GM21515 (cell line): ENCODE measurements at regions not wholly inside any gene's neighbourhood (a gene's known extent, or its start where the extent isn't known, plus 50 kb on each side); places are given as distances from the start of the nearest gene placed in this dataset.
"Not testable (repeated sequence)": the region's sequence is repeated elsewhere in the genome, so short reads cannot be mapped to it uniquely, and the experiment has no call there.

Experiments used
- ATAC-seq: cut with Tn5 transposase; IDR thresholded peaks from one replicate; pipeline ENCODE4 v1.9.1; 2021; ENCODE audit not compliant: unreplicated experiment

DNA sequence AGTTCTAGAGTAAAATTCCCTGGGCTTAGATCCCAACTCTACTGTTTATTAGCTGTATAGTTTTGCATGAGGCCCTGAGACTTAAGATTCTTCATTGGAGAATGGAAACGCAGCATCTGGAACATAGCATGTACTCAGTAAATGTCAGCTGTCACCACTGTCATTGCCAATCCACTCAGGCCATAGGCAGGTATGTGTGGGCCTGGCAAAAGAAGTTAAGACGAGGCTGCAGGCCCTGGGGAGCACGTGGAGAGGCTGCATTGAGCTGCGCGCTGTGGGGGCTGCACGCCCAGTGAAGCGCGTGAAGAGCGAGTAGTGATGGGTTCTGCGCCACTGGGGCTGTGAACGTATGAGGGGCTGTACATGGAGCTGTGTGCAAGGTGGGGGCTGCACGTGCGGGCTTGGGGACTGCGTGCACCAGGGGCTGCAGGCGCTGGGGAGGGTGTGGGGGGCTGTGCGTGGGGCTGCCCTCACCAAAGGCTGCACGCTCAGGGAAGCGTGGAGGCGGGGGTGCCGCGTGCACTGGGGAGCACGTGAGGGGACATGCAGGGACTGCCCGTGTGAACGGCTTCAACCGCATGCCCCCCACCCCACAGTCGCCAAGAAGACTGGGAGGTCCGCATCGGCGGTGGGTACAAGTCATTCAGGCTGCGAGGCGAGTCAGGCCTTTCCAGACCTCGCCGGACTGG lies 85.5 kb downstream of the PRR15 start:
- ATAC-seq = no peak

DNA sequence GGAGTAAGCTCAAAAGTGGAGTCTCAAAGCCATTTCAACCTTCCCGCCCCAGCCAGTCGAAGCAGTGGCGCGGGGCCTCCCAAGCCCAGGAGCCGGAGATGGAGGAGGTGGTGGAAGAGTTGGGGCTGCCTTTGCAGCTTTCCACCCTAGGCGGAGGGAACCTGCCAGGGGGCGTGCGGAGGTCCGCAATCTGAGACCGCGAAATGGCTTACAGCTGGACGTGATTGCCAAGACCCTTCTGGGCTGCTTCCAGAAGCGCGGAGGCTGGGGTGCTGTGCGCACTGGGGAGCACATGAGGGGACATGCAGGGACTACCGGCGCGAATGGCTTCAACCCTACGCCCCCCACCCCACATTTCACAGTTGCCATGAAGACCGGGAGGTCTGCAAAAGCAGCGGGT lies 86.2 kb downstream of the PRR15 start:
- ATAC-seq = no peak

DNA sequence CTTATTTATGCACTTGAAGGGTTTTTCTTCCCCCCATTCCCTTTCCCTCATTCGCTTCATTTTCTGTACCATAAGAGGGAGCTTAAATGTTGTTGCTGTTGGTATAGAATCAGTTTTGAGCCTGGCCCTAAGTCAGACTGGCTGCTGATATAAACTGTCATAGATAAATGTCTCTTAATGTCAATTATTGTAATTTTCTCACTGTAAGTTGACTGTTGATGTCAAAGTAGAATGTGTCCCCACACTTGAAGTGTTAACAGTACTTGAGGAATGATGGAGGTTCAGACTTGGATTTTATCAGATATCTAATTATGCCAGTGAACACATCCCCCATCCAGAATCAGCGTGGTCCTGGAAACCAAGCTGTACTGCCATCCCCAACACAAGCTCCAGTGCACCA lies 87.8 kb downstream of the PRR15 start:
- ATAC-seq = no peak

DNA sequence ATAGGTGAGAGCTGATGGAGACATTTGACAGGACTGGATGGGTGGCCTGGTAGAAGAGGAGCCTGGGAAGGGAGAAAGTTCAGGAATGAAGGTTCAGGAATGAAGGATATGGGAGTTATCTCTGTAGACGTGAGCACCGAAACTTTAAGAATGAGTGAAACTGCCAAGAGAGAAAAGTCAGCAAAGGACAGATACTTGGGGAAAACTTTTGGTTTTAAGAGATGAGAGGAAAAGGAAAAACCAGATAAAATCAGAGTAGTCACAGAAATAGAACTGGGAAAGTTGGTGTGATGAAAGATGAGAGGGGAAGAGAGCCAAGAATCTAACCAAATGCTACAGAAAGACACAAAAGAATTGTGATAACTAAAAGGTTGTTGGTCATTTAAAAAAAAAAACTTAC lies 88.9 kb downstream of the PRR15 start:
- ATAC-seq = no peak

DNA sequence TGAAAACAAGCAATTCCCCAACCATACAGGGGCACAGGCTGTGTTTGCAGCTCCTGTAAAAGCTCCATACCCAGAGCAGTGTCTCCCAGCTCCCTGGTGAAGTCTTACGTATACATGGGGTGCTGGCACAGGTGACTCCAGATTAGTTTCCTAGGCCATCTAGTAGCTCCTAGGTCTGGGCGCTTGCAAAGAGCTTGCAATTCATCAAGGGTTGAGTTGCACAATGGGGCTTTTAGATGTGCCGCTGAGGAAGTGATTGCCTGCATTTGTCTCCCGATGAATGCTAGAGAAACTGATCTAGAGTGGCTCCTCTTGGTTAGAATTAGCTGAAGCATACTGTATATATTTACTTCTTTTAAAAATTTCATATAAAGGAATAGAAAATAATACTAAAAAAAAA lies 90.7 kb downstream of the PRR15 start:
- ATAC-seq = not testable (repeated sequence)

DNA sequence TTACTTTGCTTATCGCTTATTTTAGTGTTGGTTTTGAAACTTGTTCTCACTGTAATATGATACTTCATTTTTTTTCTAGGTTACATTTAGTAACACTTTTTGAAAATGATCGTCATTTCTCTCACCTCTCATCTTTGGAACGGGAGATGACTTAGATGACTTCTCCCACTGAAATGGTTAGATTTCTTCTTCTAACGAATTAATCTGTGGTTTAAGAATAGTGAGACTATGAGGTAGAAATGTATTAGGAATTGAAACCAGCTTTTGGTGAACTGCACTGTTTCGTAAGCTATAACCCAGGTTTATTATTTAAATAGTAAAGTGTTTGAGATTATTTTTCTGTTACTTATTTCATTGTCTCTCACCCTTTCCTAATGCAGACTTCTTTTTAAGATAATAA lies 93.7 kb downstream of the PRR15 start:
- no peak for ATAC-seq

DNA sequence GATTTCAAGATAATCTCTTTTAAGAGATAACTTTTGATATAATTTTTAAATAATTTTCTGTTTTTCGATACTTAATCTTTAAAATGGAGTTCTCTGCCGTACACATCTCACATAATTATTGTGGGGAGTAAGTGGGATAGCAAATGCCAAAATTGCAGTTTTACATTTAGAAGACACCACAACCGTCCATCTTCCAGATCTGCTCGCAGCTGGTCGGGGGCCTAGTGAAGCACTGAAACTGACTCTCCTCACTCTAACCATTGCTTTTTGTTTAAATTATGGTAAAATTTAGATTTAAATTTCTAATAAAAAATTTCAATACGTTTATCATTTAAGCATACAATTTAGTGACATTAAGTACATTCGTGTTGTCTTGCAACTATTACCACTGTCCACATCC lies 94.2 kb downstream of the PRR15 start:
- no peak for ATAC-seq

DNA sequence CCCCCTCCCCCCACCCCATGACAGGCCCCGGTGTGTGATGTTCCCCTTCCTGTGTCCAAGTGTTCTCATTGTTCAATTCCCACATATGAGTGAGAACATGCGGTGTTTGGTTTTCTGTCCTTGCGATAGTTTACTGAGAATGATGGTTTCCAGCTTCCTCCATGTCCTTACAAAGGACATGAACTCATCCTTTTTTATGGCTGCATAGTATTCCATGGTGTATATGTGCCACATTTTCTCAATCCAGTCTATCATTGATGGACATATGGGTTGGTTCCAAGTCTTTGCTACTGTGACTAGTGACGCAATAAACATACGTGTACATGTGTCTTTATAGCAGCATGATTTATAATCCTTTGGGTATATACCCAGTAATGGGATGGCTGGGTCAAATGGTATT lies 95.6 kb downstream of the PRR15 start:
- not testable (repeated sequence) for ATAC-seq

DNA sequence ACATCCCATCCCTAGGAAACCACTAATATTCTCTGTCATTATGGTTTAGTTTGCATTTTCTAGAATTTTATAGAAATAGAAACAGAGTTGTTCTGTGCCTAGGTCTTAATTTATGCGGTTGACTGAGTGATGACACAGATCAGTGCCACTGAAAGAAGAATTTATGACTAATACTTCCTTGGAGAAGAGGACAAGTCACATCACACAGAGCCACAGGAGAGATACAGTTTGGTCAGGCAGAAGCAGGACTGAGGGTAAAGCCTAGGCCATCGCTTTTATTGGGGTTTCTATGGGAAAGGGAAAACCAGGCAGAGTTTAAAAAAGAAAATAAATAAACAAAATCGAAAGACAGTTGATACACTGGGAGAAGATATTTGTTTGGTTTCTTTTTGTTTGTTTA lies 99.3 kb downstream of the PRR15 start:
- ATAC-seq = not testable (repeated sequence)

DNA sequence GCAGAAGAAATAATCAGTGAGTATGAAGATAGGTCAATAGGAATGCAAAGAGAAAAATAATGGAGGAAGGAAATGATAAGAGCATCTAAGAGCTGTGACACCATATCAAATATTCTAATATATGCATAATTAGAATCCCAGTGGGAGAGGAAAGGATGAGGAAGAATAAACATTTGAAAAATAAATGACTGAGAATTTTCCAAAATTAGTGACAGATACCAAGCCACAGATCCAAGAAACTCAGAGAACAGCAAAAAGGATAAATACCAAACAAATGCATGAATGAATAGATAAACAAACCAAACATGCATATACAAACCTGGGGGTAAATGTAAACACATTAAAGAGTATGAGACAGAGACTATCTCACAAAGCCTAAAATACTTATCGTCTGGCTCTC lies 101.4 kb downstream of the PRR15 start:
- not testable (repeated sequence) for ATAC-seq

DNA sequence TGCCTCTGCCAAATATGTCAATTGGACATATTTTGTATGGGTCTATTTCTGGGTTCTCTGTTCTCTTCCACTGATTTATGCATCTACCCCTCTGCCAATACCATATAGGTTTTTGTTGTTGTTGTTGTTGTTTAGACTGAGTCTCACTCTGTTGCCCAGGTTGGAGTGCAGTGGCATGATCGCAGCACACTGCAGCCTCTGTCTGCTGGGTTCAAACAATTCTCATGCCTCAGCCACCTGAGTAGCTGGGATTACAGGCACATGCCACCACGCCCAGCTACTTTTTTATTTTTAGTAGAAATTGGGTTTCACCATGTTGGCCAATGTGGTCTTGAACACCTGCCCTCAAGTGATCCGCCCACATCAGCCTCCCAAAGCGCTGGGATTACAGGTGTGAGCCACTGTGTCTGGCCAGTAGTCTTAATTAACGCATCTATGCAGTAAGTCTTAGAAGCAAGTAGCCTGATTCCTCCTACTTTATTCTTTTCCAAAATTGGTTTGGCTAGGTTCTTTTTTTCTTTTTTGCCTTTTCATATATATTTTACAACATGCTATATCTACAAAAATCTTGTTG lies 103.5 kb downstream of the PRR15 start:
- not testable (repeated sequence) for ATAC-seq

DNA sequence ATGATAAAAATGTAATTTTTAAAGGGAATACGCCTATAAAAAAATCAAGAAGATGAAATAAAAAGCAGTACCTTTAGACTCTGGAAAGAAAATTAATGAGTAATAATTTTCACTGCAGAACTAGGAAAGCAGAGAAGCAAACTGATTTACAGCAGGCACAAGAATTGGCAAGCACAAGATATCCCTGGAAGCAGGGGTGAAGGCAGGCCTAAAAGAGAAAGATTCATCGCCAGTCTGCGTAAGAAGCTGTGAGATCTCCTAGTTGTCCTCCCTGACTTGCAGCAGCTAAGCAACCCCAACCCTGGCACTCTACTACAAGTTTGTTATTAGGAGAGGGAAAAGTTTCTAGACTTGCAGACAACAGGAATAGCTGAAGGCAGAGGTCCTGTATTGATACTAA lies 107.7 kb downstream of the PRR15 start:
- ATAC-seq = not testable (repeated sequence)

DNA sequence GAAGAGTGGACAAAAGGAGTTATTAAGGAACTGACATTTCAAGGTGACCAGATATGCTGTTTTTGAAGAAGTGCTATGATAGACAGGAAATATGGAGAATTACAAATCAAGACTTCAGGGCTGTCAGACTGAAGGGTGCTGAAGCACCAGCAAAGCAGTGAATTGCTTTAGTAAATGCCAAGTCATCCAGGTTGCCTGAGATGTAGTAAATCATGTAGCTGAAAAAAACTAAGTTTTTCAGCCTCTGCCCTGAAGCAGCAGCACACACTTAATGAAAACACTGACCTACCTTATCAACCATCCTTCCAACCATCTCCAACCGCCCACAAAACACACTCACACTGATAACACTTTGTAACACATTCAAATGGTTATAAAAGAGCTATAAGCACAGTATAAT lies 110.0 kb downstream of the PRR15 start:
- ATAC-seq = not testable (repeated sequence)

DNA sequence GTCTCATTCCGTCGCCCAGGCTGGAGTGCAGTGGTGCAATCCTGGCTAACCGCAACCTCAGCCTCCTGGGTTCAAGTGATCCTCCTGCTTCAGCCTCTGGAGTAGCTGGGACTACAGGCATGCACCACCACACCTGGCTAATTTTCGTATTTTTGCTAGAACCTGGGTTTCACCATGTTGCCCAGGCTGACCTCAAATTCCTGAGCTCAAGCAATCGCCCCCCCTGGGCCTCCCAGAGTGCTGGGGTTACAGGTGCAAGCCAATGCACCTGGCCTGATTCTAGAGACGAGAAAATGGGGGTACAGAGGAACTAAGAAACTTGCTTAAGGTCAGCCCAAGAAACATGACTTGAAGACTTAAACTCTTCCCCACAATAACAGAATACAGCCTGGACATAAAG lies 111.0 kb downstream of the PRR15 start:
- not testable (repeated sequence) for ATAC-seq

DNA sequence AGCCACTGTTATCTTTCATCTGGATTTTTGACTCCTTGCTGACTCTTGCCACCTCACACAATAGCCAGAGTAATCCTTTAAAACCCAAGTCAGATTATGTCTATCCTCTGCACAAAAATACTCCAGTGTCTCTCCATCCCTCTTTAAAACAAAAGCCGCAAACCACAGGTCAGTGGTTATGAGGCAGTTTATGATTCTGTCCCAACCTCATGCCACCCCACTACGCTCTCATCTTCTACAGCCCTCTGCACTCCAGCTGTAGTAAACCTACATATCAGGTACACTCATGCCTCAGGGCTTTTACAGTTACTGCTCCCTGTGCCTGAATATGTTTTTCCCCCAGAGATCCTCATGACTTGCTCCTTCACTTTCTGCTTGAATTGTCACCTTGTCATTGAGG lies 113.6 kb downstream of the PRR15 start:
- not testable (repeated sequence) for ATAC-seq

DNA sequence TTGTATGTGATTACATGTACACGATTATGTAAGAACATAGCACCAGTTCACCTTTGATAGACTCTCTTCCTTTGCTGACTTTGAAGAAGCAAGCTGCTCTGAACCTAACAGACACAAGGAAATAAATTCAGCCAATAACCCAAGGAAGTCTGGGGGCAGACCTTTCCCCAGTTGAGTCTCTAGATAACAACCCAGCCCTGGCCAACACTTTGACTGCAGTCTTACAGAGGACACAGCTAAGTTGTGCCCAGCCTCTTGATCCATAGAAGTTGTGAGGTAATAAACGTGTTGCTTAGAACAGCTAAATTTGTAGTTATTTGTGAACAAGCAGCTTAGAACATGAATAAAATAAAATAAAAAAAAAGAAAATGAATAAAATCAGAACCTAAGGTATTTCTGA lies 116.3 kb downstream of the PRR15 start:
- ATAC-seq = not testable (repeated sequence)

DNA sequence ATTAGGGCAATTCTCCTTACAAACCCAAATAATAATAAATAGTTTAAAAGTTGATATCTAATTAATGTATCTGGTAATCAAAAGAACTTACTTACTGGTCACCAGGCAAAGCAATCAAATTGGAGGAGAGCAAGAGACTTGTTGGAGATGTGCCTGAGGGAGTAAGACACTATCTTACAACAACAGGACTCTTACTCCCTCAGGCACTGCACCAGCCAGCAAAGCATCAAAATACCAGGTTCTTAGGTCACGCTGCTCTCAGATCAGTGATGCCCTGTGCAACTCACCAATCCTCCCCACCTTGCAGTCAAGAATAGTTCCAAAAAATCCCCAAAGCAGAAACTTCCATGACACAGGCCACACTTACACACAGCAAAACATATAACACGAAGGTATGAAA lies 117.0 kb downstream of the PRR15 start:
- ATAC-seq = not testable (repeated sequence)

DNA sequence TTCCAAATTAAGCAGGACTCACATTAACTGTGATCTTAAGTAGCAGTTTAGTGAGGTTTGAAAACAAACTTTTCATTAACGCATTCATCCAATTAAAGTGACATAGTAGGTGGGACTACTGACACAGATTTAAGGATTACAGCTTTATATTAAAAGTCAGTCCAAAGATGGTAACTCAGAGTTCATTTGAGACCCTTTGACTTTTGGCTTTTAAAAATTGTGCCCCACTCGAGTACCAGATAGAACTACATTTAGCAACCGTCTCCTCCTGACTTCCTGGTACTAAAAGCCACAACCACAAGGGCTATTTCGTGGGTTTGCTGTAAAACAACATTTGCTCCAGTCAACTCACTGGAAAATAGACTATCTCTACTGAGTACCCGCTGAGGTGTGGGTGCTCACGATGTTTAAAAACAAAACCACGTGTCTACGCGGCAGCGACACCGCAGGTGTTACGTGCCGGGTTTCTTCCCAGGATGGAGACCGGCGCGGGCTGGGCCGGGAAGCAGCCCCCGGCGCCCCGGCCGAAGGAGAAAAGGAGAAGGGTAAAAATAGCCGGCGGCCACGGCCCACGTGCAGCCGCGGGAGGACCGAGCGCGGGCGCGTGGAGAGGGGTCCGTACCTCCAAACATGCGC lies 120.6 kb downstream of the PRR15 start:
- ATAC-seq = peak; percentile 39

DNA sequence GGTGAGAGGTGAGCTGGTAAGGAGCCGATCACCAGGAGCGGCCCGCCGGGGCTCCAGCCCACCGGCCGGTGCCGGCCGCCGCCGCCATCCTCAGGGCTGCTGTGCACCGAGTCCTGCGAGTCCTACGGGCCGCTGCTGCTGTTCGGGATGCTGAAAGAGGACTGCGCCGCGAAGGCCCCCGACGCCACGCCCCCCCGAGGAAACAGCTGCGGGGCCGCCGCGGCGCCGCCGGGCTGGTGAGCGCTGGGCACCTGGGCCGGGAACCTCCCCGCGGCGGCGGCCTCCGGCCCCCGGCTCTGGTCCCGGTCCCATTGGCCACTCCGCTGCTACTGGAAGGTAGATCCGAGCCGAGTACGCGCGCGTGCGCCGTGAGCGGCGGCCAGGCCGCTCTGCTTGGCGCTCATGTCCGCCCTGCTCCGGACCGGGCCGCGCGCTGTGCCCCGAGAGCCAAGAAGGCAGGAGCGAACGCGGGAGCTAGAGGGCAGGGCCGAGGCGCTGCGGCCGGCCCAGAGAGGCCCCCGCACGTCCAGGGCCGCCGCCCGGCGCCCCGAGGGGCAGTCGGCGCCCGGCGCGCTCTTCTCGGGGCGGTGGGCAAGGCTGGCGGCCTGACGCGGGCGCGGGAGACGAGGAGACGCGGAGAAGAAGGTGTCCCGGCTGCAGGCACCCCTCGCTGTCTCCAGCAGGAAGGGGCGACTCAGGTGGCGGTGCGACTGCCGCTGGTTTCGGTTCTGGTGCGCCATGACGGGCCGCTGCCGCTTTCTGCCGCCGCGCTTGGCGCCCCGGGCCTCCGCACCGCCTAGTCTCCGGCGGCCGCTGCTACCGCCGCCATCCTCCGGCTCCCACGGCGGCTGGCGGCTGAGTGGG lies 121.3 kb upstream of the WIPF3 start:
- ATAC-seq = peak; percentile 76

DNA sequence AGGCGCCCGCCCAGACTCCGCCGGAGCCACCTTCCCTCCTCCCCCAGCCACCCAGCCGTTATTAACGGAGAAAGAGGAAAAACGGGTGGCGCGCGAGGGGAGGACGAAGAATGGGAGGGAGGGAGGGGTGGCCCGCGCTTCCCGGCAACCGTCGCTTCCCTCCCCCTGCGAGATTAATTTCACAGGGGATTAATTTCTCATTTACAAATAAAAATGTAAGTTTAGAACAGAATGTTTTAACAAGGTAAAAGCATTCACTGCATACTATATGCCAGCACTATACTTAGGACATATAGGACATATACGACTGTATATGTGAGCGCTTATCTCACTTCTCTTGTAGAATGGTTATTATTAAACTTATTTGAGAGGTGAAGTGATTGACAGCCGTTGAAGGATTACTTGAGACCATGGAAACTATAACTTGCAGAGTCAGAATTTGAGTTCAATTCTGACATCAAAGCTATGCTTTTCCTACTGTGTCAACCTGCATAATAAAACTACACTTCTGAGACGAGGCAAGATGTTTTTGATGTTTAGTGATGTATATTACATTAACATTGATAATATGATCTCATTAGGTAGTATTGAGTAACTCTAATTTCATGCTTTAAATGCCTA lies 120.5 kb upstream of the WIPF3 start:
- peak; percentile 24 for ATAC-seq

DNA sequence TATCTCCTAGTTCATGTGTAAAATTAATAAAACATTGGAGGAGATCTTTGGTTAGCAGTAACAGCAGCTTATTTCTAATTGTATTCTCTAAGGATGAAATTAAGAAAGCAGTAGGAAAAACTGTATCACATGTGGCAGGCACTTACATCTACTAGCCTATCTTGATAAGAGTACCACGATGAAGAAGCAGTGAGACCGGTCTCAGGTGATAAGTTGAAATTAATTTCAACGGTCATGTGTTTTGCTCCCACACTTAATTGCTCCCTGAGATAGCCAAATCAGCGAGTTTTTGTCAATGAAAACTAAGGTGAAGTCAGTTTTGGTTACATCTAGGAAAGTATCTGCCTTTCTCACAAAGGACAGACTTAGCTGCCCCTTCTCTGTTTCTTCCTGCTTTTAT lies 115.8 kb upstream of the WIPF3 start:
- ATAC-seq = not testable (repeated sequence)
